ENCODE measurements at regions not wholly inside any gene's neighbourhood (a gene's known extent, or its start where the extent isn't known, plus 50 kb on each side); places are given as distances from the start of the nearest gene placed in this dataset.

- TF ChIP-seq CTCF (conservative IDR thresholded peaks at IDR 0.05) (no peak), EZH2 (IDR thresholded peaks at IDR 0.05; ENCODE audit: low read depth) (no peak)
These were observed 148.9 kb downstream of the RHOU start for GRCh38 chr1:228884196-228884595.

Measured in PC-9 (cell line).